ENCODE measurements at regions not wholly inside any gene's neighbourhood (a gene's known extent, or its start where the extent isn't known, plus 50 kb on each side); places are given as distances from the start of the nearest gene placed in this dataset.
"Not testable (repeated sequence)": the region's sequence is repeated elsewhere in the genome, so short reads cannot be mapped to it uniquely, and the experiment has no call there.

GRCh38 chr1:80305466-80305865 lies 1298.9 kb upstream of the ADGRL4 start:
- ATAC-seq (ENCODE audit: low read depth) (no peak), DNase-seq (no peak)
- CTCF ChIA-PET = no interaction called here
- Mint-ChIP-seq H3K36me3 (ENCODE audit: low read depth) (no peaks in the 10 kb centered on the region), H3K27ac (no peak overlapping the region), H3K27me3 (no peaks in the 10 kb centered on the region), H3K4me1 (no peaks in the 10 kb centered on the region), H3K4me3 (no peak overlapping the region), H3K9me3 (peaks cover 2% of the 10 kb centered on the region)
- POLR2A ChIA-PET = no interaction called here
- intact Hi-C loops (cut with micrococcal nuclease) = no loop called here
- no peak for TF ChIP-seq CTCF (IDR thresholded peaks at IDR 0.05)

- no peak for TF ChIP-seq CTCF (IDR thresholded peaks at IDR 0.05)
- Mint-ChIP-seq H3K27me3 (no peaks in the 10 kb centered on the region), H3K9me3 (no peaks in the 10 kb centered on the region), H3K36me3 (ENCODE audit: low read depth) (no peaks in the 10 kb centered on the region), H3K4me3 (no peak overlapping the region), H3K4me1 (no peaks in the 10 kb centered on the region), H3K27ac (no peak overlapping the region)
- POLR2A ChIA-PET = no interaction called here
- CTCF ChIA-PET = no interaction called here
- ATAC-seq (ENCODE audit: low read depth) (no peak), DNase-seq (no peak)
- intact Hi-C loops (cut with micrococcal nuclease) = no loop called here
These were observed 1287.3 kb upstream of the ADGRL4 start for GRCh38 chr1:80293818-80294217.

- H3K36me3 Mint-ChIP-seq (ENCODE audit: low read depth); H3K4me3 Mint-ChIP-seq; ATAC-seq (ENCODE audit: low read depth); DNase-seq; H3K9me3 Mint-ChIP-seq; CTCF ChIA-PET; H3K27ac Mint-ChIP-seq; H3K27me3 Mint-ChIP-seq; H3K4me1 Mint-ChIP-seq; intact Hi-C loops (cut with micrococcal nuclease); POLR2A ChIA-PET: not testable (repeated sequence)
These were observed 1282.2 kb upstream of the ADGRL4 start for GRCh38 chr1:80288750-80289149.

- Mint-ChIP-seq H3K4me3 (no peak overlapping the region), H3K4me1 (no peaks in the 10 kb centered on the region), H3K27me3 (no peaks in the 10 kb centered on the region), H3K9me3 (peaks cover 2% of the 10 kb centered on the region), H3K27ac (no peak overlapping the region), H3K36me3 (ENCODE audit: low read depth) (no peaks in the 10 kb centered on the region)
- TF ChIP-seq CTCF (IDR thresholded peaks at IDR 0.05) = no peak
- intact Hi-C loops (cut with micrococcal nuclease) = no loop called here
- no peak for DNase-seq
- ChIA-PET POLR2A (no interaction called here), CTCF (no interaction called here)
- ATAC-seq (ENCODE audit: low read depth) = no peak
These were observed 1276.0 kb upstream of the ADGRL4 start for GRCh38 chr1:80282536-80282935.

GRCh38 chr1:80278936-80279335 lies 1272.4 kb upstream of the ADGRL4 start:
- ChIA-PET POLR2A (no interaction called here), CTCF (no interaction called here)
- H3K27me3 Mint-ChIP-seq = no peaks in the 10 kb centered on the region
- H3K4me3 Mint-ChIP-seq = no peak overlapping the region
- no peak for DNase-seq
- TF ChIP-seq CTCF (IDR thresholded peaks at IDR 0.05) = no peak
- H3K4me1 Mint-ChIP-seq = no peaks in the 10 kb centered on the region
- no peak for ATAC-seq (ENCODE audit: low read depth)
- intact Hi-C loops (cut with micrococcal nuclease) = no loop called here
- H3K36me3 Mint-ChIP-seq (ENCODE audit: low read depth) = no peaks in the 10 kb centered on the region
- H3K9me3 Mint-ChIP-seq = no peaks in the 10 kb centered on the region
- no peak overlapping the region for H3K27ac Mint-ChIP-seq

- H3K27ac Mint-ChIP-seq = no peak overlapping the region
- no peak for ATAC-seq (ENCODE audit: low read depth)
- no peaks in the 10 kb centered on the region for H3K36me3 Mint-ChIP-seq (ENCODE audit: low read depth)
- no peak overlapping the region for H3K4me3 Mint-ChIP-seq
- POLR2A ChIA-PET = no interaction called here
- no peaks in the 10 kb centered on the region for H3K27me3 Mint-ChIP-seq
- H3K9me3 Mint-ChIP-seq = no peaks in the 10 kb centered on the region
- CTCF ChIA-PET = no interaction called here
- DNase-seq = no peak
- no peak for TF ChIP-seq CTCF (IDR thresholded peaks at IDR 0.05)
- intact Hi-C loops (cut with micrococcal nuclease) = no loop called here
- H3K4me1 Mint-ChIP-seq = no peaks in the 10 kb centered on the region
These were observed 1267.7 kb upstream of the ADGRL4 start for GRCh38 chr1:80274256-80274655.
